Lower lobe of right lung (tissue), 2 donors: ENCODE measurements at regions not wholly inside any gene's neighbourhood (a gene's known extent, or its start where the extent isn't known, plus 50 kb on each side); places are given as distances from the start of the nearest gene placed in this dataset.
A peak's percentile ranks its signal among the peaks of the same experiment; 100 is the strongest.
"Not testable (repeated sequence)": the region's sequence is repeated elsewhere in the genome, so short reads cannot be mapped to it uniquely, and the experiment has no call there.

Experiments
- ATAC-seq, 2 donors: fragments of 200-7000 bp; cut with Tn5 transposase; one replicate each; pipeline ENCODE4 v1.9.1; 2020 to 2022; ENCODE audit warnings: mild to moderate bottlenecking in 2 of 2, moderate library complexity in 2 of 2
- DNase-seq: peaks from one replicate; pipeline ENCODE4 v3.0.0-alpha.2; 2020
- H3K27ac ChIP-seq: fragments of 200-600 bp; one replicate; pipeline ENCODE4 v1.8.0; 2022
- H3K27me3 ChIP-seq: fragments of 200-600 bp; one replicate; pipeline ENCODE4 v1.8.0; 2022; ENCODE audit warnings: low read depth
- H3K36me3 ChIP-seq: fragments of 200-600 bp; one replicate; pipeline ENCODE4 v1.8.0; 2022; ENCODE audit warnings: mild to moderate bottlenecking
- H3K4me1 ChIP-seq: fragments of 200-600 bp; one replicate; pipeline ENCODE4 v1.8.0; 2022
- H3K4me3 ChIP-seq: fragments of 200-600 bp; one replicate; pipeline ENCODE4 v1.8.0; 2022; ENCODE audit warnings: mild to moderate bottlenecking
- H3K9me3 ChIP-seq: fragments of 200-600 bp; one replicate; pipeline ENCODE4 v1.8.0; 2022
- intact Hi-C: fragments of 100-400 bp; cut with DNase I; formaldehyde crosslinking; loops from one replicate; pipeline ENCODE4 v1.11.0; 2022
- donor health status: DM: no; HTN: yes; CAD: no; lungs with severe emphysema.

DNA sequence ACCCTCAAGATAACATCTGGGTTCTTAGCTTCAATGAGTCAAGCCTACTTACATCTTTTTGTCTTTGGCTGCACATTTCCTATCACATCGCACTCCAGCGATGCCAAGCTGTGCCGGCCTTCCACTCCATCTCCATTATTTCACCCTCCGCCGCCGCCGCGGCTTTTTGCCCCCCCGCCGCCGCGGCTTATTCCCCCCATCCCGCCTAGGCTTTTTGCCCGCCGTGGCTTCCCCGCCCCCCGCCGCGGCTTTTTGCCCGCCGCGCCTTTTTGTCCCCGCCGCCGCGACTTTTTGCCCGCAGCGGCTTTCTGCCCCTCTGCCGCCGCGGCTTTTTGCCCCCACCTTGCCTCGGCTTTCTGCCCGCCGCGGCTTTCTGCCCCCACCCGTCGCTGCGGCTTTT is 50.8 kb downstream of the PPIAL4E start:
- intact Hi-C loops, H3K4me1 ChIP-seq, ATAC-seq, H3K27me3 ChIP-seq, H3K4me3 ChIP-seq, H3K36me3 ChIP-seq, H3K27ac ChIP-seq, H3K9me3 ChIP-seq: not testable (repeated sequence)
- peak; percentile 5 for DNase-seq
